IMR-90 (cell line): ENCODE measurements at regions not wholly inside any gene's neighbourhood (a gene's known extent, or its start where the extent isn't known, plus 50 kb on each side); places are given as distances from the start of the nearest gene placed in this dataset.

ENCODE experiments used
- ATAC-seq: fragments of 200-7000 bp; cut with Tn5 transposase; 2 replicates; pipeline ENCODE4 v1.9.1; 2020; ENCODE audit warnings: low read depth, mild to moderate bottlenecking, moderate library complexity
- BruUV-seq: library from RNA; stranded (reverse); fragments of 400-500 nt; replicated peaks from 2 replicates; lab custom pipeline; 2021; lab: Mats Ljungman, UMichigan
- CTCF ChIA-PET: fragments of 300-600 bp; formaldehyde crosslinking; extraction: SDS; loops from one replicate; lab custom pipeline; 2021; ENCODE audit warnings: antibody characterized with exemption; lab: Yijun Ruan, JAX
- POLR2A ChIA-PET: fragments of 300-600 bp; sonication (Branson Sonifier 250); formaldehyde crosslinking; loops from one replicate; lab custom pipeline; 2022; ENCODE audit warnings: antibody characterized with exemption; ENCODE audit not compliant: unreplicated experiment; lab: Charles Lee
- DNase-seq: peaks from one replicate; pipeline ENCODE4 v3.0.0; 2013
- H2AFZ ChIP-seq: replicated peaks from 2 replicates; pipeline ENCODE3; 2013; ENCODE audit warnings: low read length, mild to moderate bottlenecking; ENCODE audit not compliant: poor library complexity
- H2AK5ac ChIP-seq: 2 replicates; pipeline ENCODE4 v1.6.1; 2013; ENCODE audit warnings: low read depth, low read length, inconsistent platforms
- H2AK9ac ChIP-seq: replicated peaks from 2 replicates; pipeline ENCODE3; 2013; ENCODE audit warnings: mild to moderate bottlenecking, low read depth, low read length, moderate library complexity; ENCODE audit not compliant: poor library complexity
- H2BK120ac ChIP-seq: 2 replicates; pipeline ENCODE4 v1.6.1; 2013; ENCODE audit warnings: low read depth, low read length, inconsistent platforms
- H2BK15ac ChIP-seq: 3 replicates; pipeline ENCODE4 v1.6.1; 2013; ENCODE audit warnings: low read depth, low read length, inconsistent platforms
- H2BK20ac ChIP-seq: 2 replicates; pipeline ENCODE4 v1.6.1; 2013; ENCODE audit warnings: low read depth, mild to moderate bottlenecking, inconsistent platforms, low read length, moderate library complexity
- H2BK5ac ChIP-seq: 2 replicates; pipeline ENCODE4 v1.6.1; 2013; ENCODE audit warnings: mild to moderate bottlenecking, low read depth, low read length, inconsistent platforms; ENCODE audit not compliant: poor library complexity, severe bottlenecking
- H3K14ac ChIP-seq: replicated peaks from 2 replicates; pipeline ENCODE4 v1.6.1; 2013; ENCODE audit warnings: low read depth, low read length, inconsistent platforms
- H3K18ac ChIP-seq: 2 replicates; pipeline ENCODE4 v1.6.1; 2013; ENCODE audit warnings: low read depth, low read length, control low read depth
- H3K23ac ChIP-seq: 2 replicates; pipeline ENCODE4 v1.6.1; 2013; ENCODE audit warnings: low read depth, low read length, inconsistent platforms
- H3K27ac ChIP-seq: 2 replicates; pipeline ENCODE4 v1.5.1; 2013; ENCODE audit warnings: mild to moderate bottlenecking, control low read depth, low read length; ENCODE audit not compliant: insufficient read depth
- H3K27me3 ChIP-seq: 2 replicates; pipeline ENCODE4 v1.6.1; 2013; ENCODE audit warnings: low read length; ENCODE audit not compliant: control insufficient read depth, insufficient read depth
- H3K36me3 ChIP-seq: 2 replicates; pipeline ENCODE4 v1.6.1; 2013; ENCODE audit warnings: low read length, mixed read lengths; ENCODE audit not compliant: control insufficient read depth, insufficient read depth
- H3K4ac ChIP-seq: 2 replicates; pipeline ENCODE4 v1.6.1; 2013; ENCODE audit warnings: low read depth, low read length, inconsistent platforms
- H3K4me1 ChIP-seq: 2 replicates; pipeline ENCODE4 v1.6.1; 2013; ENCODE audit warnings: low read length, mixed read lengths; ENCODE audit not compliant: control insufficient read depth, insufficient read depth
- H3K4me2 ChIP-seq: 2 replicates; pipeline ENCODE4 v1.6.1; 2013; ENCODE audit warnings: low read depth, mild to moderate bottlenecking, control low read depth, low read length, moderate library complexity
- H3K4me3 ChIP-seq: 2 replicates; pipeline ENCODE4 v1.5.1; 2013; ENCODE audit warnings: low read depth, mild to moderate bottlenecking, control low read depth, low read length, moderate library complexity; ENCODE audit not compliant: insufficient read depth
- H3K56ac ChIP-seq: 2 replicates; pipeline ENCODE4 v1.6.1; 2013; ENCODE audit warnings: low read length, inconsistent platforms; ENCODE audit not compliant: insufficient read depth; ENCODE audit errors: extremely low read depth
- H3K79me1 ChIP-seq, 2 experiments: 2 replicates each; pipeline ENCODE4 v1.6.1; 2013; ENCODE audit warnings: low read length in 2 of 2, inconsistent platforms in 1 of 2, low read depth in 1 of 2
- H3K9ac ChIP-seq: 2 replicates; pipeline ENCODE4 v1.6.1; 2013; ENCODE audit warnings: low read depth, low read length, control low read depth
- H3K9me1 ChIP-seq: 2 replicates; pipeline ENCODE4 v1.6.1; 2013; ENCODE audit warnings: low read length, inconsistent platforms; ENCODE audit not compliant: insufficient read depth
- H3K9me3 ChIP-seq: 2 replicates; pipeline ENCODE4 v1.6.1; 2013; ENCODE audit warnings: low read length; ENCODE audit not compliant: control insufficient read depth, insufficient read depth
- H4K20me1 ChIP-seq: 2 replicates; pipeline ENCODE4 v1.6.1; 2013; ENCODE audit warnings: low read length, inconsistent platforms; ENCODE audit not compliant: insufficient read depth
- H4K5ac ChIP-seq: 2 replicates; pipeline ENCODE4 v1.6.1; 2013; ENCODE audit warnings: mild to moderate bottlenecking, low read depth, low read length, control low read depth
- H4K8ac ChIP-seq, 2 experiments: 2 replicates each; pipeline ENCODE4 v1.6.1; 2013; ENCODE audit warnings: low read depth in 2 of 2, low read length in 2 of 2, control low read depth in 1 of 2, inconsistent platforms in 1 of 2
- H4K91ac ChIP-seq: 2 replicates; pipeline ENCODE4 v1.6.1; 2013; ENCODE audit warnings: low read depth, low read length, inconsistent platforms; ENCODE audit not compliant: insufficient read depth
- MAFK ChIP-seq: IDR thresholded peaks from 2 replicates; pipeline ENCODE4 v1.6.1; 2012; ENCODE audit warnings: low read depth, low read length, improper control_type of control experiment
- WGBS, 2 experiments: methylation state at CpG; one replicate each; pipeline versions ENCODE4 v1.1.5 to v1.1.7; 2013; ENCODE audit warnings: missing lambda C conversion rate in 2 of 2; ENCODE audit not compliant: insufficient read length in 1 of 2; ENCODE audit errors: extremely low coverage in 2 of 2; 5-methylcytosine and 5-hydroxymethylcytosine counted together
- dilution Hi-C: fragments of 300-500 bp; cut with HindIII; formaldehyde crosslinking; loops from one replicate; pipeline ENCODE4 v1.14.3; 2018; ENCODE audit warnings: low sequenced_read_pairs; ENCODE audit not compliant: unreplicated experiment
- in situ Hi-C: fragments of 300-500 bp; cut with MboI; formaldehyde crosslinking; loops from 3 replicates; pipeline ENCODE4 v1.14.3; 2019; ENCODE audit warnings: low sequenced_read_pairs, inconsistent platforms, mixed read lengths
- intact Hi-C: fragments of 100-400 bp; cut with micrococcal nuclease; formaldehyde crosslinking; loops from 2 replicates; pipeline ENCODE4 v1.10.0; 2022

DNA sequence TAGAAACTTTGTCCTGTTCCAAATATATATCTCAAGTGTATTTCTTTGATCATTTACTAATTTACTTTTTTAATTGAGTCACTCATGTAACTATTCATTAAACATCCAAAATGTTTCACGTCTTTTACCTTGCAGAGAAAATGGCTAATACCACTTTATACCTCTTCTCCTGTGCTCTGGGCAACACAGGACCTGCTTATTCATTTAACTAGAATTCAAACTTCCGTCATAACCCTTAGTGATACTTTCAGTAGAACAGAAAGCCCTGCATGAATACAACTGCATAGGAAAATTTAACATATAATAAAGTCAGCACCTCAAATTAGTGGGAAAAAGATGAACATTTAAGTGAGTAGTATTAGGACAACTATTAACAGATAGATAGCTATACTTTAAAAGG, 205.2 kb downstream of the MREG start:
- CTCF ChIA-PET, result interaction anchor here (0.8 kb wide), 1 partner anchor 18 kb away, joined by 3 read pairs; no protein-coding TSS in a partner anchor

More for the DNA sequence above, 205.2 kb downstream of the MREG start:
- Histone ChIP-seq H2AK9ac (no peak overlapping the region), H4K8ac (no peak overlapping the region), H3K23ac (no peak overlapping the region), H3K9me1 (no peaks in the 10 kb centered on the region), H2BK120ac (no peak overlapping the region), H3K4me1 (peaks cover 6% of the 10 kb centered on the region; the same call in 1 of the 2 replicates), H3K14ac (no peak overlapping the region), H4K91ac (no peak overlapping the region), H2BK15ac (no peak overlapping the region), H4K20me1 (no peaks in the 10 kb centered on the region), H3K4ac (no peak overlapping the region), H3K9me3 (no peaks in the 10 kb centered on the region), H3K4me2 (no peak overlapping the region), H3K4me3 (no peak overlapping the region), H2AK5ac (no peak overlapping the region), H2BK5ac (no peak overlapping the region), H3K36me3 (no peaks in the 10 kb centered on the region), H2AFZ (no peak overlapping the region), H3K27me3 (no peaks in the 10 kb centered on the region), H4K5ac (no peak overlapping the region), H3K9ac (no peak overlapping the region), H3K79me1 (no peaks in the 10 kb centered on the region), H3K18ac (no peak overlapping the region), H3K27ac (no peak overlapping the region), H2BK20ac (no peak overlapping the region), H3K56ac (no peak overlapping the region)
- no peak for TF ChIP-seq MAFK
- POLR2A ChIA-PET, result no interaction called here
- no peak for ATAC-seq
- dilution Hi-C loops (no loop called here), in situ Hi-C loops (no loop called here), intact Hi-C loops (no loop called here)
- BruUV-seq, result no TSS peak
- WGBS, 2 experiments, result no CpG with 5 or more reads among the region's 2 CpGs
- DNase-seq, result no peak
